ENCODE measurements at regions not wholly inside any gene's neighbourhood (a gene's known extent, or its start where the extent isn't known, plus 50 kb on each side); places are given as distances from the start of the nearest gene placed in this dataset.
"Not testable (repeated sequence)": the region's sequence is repeated elsewhere in the genome, so short reads cannot be mapped to it uniquely, and the experiment has no call there.

GRCh38 chr1:187894349-187894748 lies 1065.6 kb downstream of the PLA2G4A start:
- no peak for DNase-seq (ENCODE audit: low read depth)

GRCh38 chr1:187903223-187903622 lies 1074.5 kb downstream of the PLA2G4A start:
- DNase-seq (ENCODE audit: low read depth): no peak

DNA sequence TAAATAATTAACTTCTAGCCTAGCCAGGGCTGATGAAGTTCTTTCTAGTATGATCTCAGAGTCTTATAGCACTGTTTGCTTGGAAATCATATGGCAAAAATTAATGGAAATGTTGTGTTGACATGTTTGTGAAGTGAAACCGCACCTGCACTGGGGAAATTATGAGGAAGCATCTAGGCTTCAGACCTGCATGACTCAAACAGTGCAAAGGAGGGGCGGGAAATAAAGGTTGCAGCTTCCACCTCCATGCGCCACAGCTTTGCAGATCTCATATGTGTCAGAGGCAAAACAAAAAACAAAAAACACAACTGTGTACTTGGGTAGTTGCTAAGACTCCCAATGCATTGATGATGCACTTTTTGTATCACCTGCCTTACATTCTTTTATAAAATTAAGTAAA lies 1080.6 kb downstream of the PLA2G4A start:
- DNase-seq (ENCODE audit: low read depth): no peak

DNA sequence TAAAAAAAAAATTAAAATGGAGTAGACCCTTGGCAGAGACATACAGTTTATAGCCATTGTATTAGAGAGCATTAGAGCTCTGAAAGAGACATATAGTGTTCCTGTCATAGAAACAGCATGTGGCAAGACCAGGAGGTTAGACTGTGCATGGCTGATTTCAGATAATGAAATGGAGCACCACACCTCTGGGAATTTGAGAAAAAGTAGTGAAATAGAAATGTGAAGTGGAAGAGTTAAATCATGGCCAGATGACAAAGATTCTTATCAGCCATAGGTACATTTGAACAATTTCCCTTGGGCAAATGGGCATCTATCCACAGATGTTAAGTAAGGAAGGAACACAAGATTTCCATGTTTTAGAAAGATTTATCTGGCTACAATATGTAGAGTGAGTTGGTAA lies 1083.1 kb downstream of the PLA2G4A start:
- no peak for DNase-seq (ENCODE audit: low read depth)

DNA sequence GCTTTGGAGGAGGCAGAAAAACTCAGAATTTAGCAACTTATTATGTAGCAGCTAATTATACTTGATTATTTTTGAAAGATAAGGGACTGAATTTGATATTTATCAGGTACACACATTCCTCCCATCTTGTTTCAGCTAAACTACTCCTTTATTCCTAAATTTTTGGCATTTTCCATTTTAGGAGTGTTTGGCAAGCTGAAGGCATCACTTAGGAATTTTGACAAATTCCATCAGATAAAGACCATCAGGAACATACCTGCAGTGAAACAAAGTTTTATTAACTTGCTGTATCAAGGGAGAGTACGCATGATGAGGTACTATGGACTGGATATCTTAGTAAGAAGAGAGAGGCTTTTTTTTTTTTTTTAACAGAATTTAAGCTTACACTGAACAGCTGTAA lies 1092.2 kb downstream of the PLA2G4A start:
- no peak for DNase-seq (ENCODE audit: low read depth)

- DNase-seq (ENCODE audit: low read depth): no peak
Measured at GRCh38 chr1:187921426-187921825, 1092.7 kb downstream of the PLA2G4A start.

DNA sequence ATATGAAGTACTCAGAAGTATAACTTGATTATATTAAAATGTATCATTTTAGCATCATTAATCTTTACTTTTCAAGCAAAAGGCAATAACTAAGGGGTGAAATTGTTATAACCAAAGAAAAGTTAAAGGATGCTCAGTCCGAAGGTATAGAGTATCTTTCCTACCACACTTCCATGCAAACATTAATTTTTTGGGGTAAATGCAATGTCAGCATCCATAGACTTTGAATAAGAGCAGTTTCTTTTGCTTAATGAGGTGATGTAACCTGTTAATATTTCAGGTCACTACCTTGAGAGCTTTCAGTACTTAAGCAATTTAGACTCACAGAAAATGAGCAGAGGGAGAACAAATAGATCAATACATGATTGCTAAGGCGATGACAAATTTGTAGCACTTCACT lies 1093.5 kb downstream of the PLA2G4A start:
- DNase-seq (ENCODE audit: low read depth): no peak

GRCh38 chr1:187924252-187924651 lies 1095.5 kb downstream of the PLA2G4A start:
- no peak for DNase-seq (ENCODE audit: low read depth)

DNA sequence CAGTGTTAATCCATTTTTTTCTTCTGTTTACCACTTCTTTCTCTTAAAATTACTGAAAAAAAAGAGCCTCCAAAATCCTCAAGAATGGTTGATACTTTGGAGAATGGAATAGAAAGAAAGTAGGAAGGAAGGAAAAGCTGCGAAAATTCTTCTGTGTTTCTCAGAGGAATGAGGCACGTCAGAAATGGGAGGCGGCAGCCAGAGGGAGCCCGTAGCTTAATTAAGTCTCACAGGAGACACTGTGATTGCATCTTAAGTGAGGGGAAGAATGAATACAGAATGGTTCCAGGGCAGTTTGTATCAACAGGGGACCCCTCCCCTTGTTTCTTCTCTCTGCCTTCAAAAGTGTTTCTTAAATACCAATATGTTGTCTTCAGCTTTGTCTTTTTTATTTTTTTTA lies 1099.5 kb downstream of the PLA2G4A start:
- no peak for DNase-seq (ENCODE audit: low read depth)

DNA sequence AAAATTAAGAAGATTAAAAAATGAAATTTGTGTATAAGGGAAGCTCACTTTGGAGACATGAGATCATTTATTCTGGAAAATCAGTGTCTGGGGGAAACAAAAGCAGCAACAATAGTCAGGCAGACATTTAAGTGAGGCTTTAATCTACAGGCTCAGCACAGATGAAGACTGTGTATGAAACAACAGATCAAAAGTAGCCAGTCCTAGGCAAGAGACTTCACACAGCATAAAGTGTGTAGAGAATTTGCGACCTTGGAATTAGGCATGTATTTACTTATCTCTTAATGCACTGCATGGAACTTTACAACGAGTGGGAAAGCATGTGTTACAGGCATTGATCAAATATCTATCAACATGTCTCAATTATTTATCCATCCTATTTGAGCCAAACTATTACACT lies 1099.9 kb downstream of the PLA2G4A start:
- no peak for DNase-seq (ENCODE audit: low read depth)

DNA sequence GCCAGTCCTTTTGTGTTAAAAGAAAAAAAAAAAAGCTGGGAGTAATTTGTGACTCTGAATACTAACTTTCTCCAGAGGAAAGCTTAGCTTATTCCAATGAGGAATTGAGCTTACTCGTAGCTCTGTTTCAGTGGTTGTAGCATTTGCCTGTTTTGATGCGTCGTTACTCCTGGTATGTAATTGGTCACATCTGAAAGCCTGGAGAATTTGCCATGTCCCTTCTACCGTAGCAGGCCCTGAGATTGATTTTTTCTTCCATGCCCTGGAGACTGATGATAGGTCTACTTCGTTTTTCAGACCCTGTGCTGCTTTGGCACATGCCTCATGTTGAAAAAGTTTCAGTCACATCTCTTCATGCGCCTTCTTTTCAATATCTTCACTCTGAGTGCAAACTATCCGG lies 1103.0 kb downstream of the PLA2G4A start:
- DNase-seq (ENCODE audit: low read depth): no peak

DNA sequence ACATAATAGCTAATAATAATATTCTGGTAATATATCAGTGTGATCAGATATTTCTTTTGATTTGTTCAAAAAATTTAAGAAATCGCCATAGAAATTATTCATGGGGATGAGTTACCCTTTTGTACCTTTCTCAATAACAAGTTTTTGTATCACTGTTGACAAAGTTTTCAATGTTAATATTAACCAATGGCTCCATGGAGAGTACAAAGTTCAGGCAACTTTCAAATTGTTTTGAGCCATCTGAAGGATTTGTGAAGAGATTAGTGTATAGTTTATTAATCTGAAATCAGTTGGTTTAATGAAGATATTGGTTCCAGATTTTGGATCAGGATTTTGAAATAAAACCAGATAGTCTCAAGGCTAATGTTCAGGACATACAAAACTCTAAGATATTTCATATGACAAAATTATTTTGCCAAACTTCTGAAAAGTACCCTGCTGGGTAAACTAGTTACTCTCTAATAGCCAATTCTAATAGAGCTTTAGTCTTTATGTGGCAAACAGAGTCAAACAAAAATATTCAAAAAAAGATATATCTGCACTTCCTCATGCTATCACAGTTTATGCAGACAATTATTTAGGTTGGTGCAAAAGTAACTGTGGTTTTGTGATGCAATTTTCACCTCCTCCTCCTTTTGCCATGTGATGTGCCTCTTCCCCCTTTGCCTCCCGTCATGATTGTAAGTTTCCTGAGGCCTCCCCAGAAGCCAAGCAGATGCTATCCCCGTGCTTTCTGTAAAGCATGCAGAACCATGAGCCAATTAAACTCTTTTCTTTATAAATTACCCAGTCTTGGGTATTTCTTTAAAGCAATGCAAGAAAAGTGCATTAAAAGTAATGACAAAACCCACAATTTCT lies 1105.0 kb downstream of the PLA2G4A start:
- DNase-seq (ENCODE audit: low read depth): no peak

GRCh38 chr1:187936667-187937066 lies 1107.9 kb downstream of the PLA2G4A start:
- DNase-seq (ENCODE audit: low read depth): no peak

GRCh38 chr1:187938092-187938491 lies 1109.3 kb downstream of the PLA2G4A start:
- DNase-seq (ENCODE audit: low read depth): no peak

GRCh38 chr1:187942986-187943385 lies 1114.2 kb downstream of the PLA2G4A start:
- peak; percentile 16 for DNase-seq (ENCODE audit: low read depth)

- no peak for DNase-seq (ENCODE audit: low read depth)
Measured at GRCh38 chr1:187943606-187944403, 1115.1 kb downstream of the PLA2G4A start.

DNA sequence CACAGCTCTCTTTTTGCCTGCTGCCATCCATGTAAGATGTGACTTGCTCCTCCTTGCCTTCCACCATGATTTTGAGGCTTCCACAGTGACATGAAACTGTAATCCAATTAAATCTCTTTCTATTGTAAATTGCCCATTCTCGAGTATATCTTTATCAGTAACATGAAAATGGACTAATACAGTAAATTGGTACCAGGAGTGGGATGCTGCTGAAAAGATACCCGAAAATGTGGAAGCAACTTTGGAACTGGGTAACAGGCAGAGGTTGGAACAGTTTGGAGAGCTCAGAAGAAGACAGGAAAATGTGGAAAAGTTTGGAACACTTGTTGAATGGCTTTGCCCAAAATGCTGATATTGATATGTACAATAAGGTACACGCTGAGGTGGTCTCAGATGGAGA lies 1117.9 kb downstream of the PLA2G4A start:
- not testable (repeated sequence) for DNase-seq (ENCODE audit: low read depth)

GRCh38 chr1:187947359-187947758 lies 1118.6 kb downstream of the PLA2G4A start:
- DNase-seq (ENCODE audit: low read depth): no peak

GRCh38 chr1:187948170-187948794 lies 1119.5 kb downstream of the PLA2G4A start:
- no peak for DNase-seq (ENCODE audit: low read depth)

GRCh38 chr1:187949567-187949966 lies 1120.8 kb downstream of the PLA2G4A start:
- no peak for DNase-seq (ENCODE audit: low read depth)

GRCh38 chr1:187951817-187952216 lies 1123.1 kb downstream of the PLA2G4A start:
- no peak for DNase-seq (ENCODE audit: low read depth)

GRCh38 chr1:187952446-187952845 lies 1123.7 kb downstream of the PLA2G4A start:
- no peak for DNase-seq (ENCODE audit: low read depth)

DNA sequence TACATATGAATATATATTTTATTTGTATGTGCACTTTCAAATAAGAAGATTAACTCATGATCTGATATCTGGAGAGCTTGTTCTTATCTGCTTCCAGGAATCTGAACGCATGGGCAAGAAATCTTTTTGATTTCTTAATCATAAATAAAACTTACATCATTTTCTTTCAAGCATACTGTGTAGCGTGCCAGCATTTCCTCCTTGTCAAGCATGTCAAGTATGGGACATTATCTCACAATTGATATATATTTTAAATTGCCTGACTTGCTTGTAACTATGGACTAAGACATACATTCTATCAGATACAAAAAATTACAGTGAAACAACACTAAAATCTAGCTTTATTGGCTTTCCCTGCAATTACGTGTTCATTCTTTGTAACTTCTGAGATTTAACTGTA lies 1128.2 kb downstream of the PLA2G4A start:
- DNase-seq (ENCODE audit: low read depth): no peak

Measured in HS-5 (cell line).